Erythroblast (primary cell): ENCODE measurements at regions not wholly inside any gene's neighbourhood (a gene's known extent, or its start where the extent isn't known, plus 50 kb on each side); places are given as distances from the start of the nearest gene placed in this dataset.

Source experiments
- GATA1 ChIP-seq: IDR thresholded peaks from 2 replicates; pipeline ENCODE4 v1.6.1; 2011; ENCODE audit warnings: low read depth, mild to moderate bottlenecking, control low read depth, low read length, moderate library complexity
- POLR2A ChIP-seq: IDR thresholded peaks from 2 replicates; pipeline ENCODE4 v1.6.1; 2011; ENCODE audit warnings: mild to moderate bottlenecking, low read length

- TF ChIP-seq POLR2A (no peak), GATA1 (no peak)
These were observed 170.0 kb downstream of the CYRIA start for GRCh38 chr2:16495509-16496208.
